GM19455 (cell line): ENCODE measurements at regions not wholly inside any gene's neighbourhood (a gene's known extent, or its start where the extent isn't known, plus 50 kb on each side); places are given as distances from the start of the nearest gene placed in this dataset.

ENCODE experiments used
- ATAC-seq: cut with Tn5 transposase; IDR thresholded peaks from one replicate; pipeline ENCODE4 v1.9.1; 2021; ENCODE audit not compliant: unreplicated experiment

- no peak for ATAC-seq
These were observed 108.1 kb upstream of the POU3F3 start for GRCh38 chr2:104745846-104746245.

- no peak for ATAC-seq
These were observed 107.6 kb upstream of the POU3F3 start for GRCh38 chr2:104746299-104746698.

DNA sequence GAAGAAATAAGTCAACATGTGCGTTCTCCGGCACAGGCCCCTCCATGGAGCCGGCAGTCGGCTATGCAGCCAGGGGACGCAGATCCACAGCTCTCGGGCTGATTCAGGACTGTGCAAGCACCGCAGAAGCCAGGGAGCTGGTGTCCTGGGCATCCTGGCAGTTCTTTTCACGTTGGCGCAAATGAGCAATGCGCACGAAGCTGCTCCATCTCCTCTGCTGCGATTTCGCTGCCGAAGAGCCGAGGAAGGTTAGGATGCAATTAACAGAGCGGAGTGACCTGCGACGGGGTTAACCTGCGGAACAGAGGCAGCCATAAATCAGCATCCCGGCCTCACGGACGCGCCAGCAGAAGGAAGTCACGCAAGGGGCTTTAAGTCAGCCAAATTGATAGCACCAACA lies 107.1 kb upstream of the POU3F3 start:
- no peak for ATAC-seq

GRCh38 chr2:104749856-104750460 lies 104.0 kb upstream of the POU3F3 start:
- ATAC-seq: no peak

- ATAC-seq: no peak
These were observed 101.4 kb upstream of the POU3F3 start for GRCh38 chr2:104752504-104752903.

GRCh38 chr2:104755026-104755878 lies 98.7 kb upstream of the POU3F3 start:
- ATAC-seq: no peak

GRCh38 chr2:104756118-104756517 lies 97.8 kb upstream of the POU3F3 start:
- no peak for ATAC-seq

- no peak for ATAC-seq
These were observed 96.9 kb upstream of the POU3F3 start for GRCh38 chr2:104757056-104757455.

- ATAC-seq: no peak
These were observed 95.7 kb upstream of the POU3F3 start for GRCh38 chr2:104758199-104758620.

GRCh38 chr2:104762031-104762430 lies 91.9 kb upstream of the POU3F3 start:
- ATAC-seq: no peak

GRCh38 chr2:104766683-104767082 lies 87.2 kb upstream of the POU3F3 start:
- no peak for ATAC-seq

GRCh38 chr2:104768694-104769093 lies 85.2 kb upstream of the POU3F3 start:
- ATAC-seq: no peak

- no peak for ATAC-seq
These were observed 84.8 kb upstream of the POU3F3 start for GRCh38 chr2:104769096-104769495.

- no peak for ATAC-seq
These were observed 80.9 kb upstream of the POU3F3 start for GRCh38 chr2:104772996-104773395.

DNA sequence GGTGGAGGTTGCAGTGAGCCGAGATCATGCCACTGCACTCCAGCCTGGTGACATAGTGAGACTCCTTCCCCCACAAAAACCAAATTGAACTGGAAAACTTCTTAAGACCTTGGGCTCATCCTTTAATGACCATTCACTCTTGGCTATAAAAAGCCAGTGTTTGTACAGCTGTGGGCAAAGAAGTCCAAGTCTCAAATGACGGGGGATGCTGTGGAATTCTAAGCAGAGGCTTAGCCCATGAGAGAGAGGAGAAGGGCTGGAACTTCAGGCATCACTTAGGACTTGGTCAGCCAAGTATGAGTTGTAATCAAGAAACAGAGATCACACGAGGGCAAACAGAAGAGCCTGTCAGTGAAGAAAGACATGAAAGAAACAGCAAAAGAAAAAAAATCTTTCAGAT lies 79.3 kb upstream of the POU3F3 start:
- ATAC-seq: no peak

DNA sequence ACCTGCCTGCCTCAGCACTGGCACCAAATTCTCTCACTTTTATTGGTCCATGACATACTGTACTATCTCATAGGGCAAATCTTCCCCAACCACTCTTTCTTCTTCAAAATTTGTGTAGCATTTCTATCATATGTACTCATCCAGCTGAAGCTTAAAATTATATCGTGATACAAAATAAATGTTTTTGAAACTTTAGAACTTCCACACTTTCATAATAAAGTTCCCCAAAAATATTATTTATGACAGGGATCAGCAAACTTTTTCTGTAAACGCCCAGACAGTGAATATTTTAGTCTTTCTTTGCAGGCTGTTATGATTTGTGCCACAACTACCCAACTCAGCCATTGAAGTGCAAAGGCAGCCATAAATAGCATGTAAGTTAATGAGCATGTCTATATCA lies 76.2 kb upstream of the POU3F3 start:
- no peak for ATAC-seq

DNA sequence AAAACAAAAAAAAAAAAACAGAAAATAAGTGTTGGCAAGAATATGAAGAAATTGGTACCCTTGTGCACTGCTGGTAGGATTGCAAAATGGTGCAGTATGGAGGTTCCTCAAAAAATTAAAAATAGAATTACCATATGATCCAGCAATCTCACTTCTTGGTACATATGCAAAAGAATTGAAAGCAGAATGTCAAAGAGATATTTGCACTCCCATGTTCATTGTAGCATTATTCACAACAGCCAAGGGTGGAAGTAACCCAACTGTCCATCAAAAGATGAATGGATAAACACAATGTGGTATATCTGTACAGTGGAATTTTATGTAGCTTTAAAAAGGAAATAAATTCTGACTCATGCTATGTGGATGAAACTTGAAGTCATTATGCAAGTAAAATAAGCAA lies 72.8 kb upstream of the POU3F3 start:
- ATAC-seq: no peak

GRCh38 chr2:104784264-104784663 lies 69.7 kb upstream of the POU3F3 start:
- ATAC-seq: no peak

- no peak for ATAC-seq
These were observed 67.7 kb upstream of the POU3F3 start for GRCh38 chr2:104786204-104786603.

DNA sequence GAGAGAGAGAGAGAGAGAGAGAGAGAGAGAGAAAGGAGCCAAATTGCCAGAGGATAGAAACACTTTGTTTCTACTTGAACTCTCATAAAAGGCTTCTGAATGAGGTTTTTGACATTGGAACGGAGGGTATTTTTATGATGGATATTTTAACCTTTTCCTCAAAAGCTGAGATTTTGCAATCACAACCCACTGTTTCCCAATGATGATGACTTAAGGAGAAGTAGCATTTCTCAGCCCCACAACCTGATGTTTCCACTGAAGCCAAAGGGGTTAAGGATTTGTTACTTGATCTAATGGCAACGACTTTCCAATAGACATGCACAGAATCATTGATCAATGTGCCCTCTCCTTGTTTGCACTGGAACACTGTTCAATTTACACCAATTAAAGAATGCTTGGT lies 67.1 kb upstream of the POU3F3 start:
- no peak for ATAC-seq

DNA sequence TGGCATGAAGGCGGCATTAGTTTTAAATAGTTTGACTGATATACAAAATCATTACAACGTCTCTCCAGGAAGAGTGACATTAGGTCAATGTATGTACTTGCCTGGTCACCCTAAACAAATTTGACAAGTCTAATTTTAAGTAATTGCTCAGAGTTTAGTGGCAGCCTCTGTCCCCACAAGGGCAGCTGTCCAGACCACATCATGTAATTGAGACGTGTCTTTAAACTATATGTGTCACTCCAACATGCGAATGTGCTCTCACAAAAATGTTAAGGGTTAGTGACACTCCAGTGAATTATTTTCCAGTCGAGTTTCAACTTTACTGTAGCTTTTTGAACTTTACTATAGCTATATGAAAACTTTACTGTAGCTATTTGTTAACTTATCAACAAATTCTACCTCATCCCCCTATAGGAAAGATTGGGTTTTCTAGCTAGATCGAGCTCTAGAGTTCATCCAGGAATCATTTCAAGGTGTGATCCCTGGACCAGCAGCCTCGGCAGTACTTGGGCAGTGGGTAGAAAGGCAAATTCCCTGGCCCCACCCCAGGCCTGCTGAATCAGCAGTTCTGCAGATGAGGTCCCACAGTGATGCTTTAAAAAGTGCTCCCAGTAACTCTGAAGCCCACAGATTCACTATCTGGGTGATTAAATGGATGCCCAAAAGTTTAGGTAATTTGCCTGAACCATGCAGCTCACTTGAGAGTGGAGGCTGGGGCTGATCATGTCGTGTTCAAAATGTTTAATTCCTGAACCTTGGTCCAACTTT lies 66.4 kb upstream of the POU3F3 start:
- no peak for ATAC-seq
